ENCODE measurements at regions not wholly inside any gene's neighbourhood (a gene's known extent, or its start where the extent isn't known, plus 50 kb on each side); places are given as distances from the start of the nearest gene placed in this dataset.

DNA sequence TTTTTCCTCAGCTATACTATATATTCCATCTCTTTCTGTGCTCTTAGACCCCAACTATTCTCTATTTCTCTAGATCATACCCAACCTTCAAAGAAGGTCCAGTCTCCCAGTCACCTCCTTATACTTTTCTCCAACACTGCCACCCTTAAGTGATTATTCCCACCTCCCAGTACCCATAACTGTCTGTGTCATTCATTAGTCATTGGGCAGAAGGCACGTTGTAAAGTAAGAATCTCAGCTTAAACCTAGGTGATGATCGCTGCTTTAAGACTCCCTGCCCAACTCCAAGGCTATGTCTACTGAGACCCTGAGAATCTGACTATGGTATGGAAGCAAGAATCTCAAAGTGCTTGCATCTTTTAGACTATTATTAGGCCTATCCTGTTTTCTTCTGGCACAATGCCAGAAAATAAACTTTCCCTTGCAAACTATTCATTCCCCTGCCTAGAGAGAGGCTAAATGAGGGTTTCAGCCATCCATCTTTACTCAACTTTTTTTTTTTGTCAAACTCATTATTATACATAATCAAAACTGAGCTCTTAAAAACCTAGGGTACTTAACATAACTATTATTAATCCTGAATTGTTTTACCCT is 174.3 kb upstream of the DPT start:
- DNase-seq (ENCODE audit: low spot score), result no peak
- in situ Hi-C loops (cut with MboI; ENCODE audit: low sequenced_read_pairs, unreplicated experiment), result no loop called here

DNA sequence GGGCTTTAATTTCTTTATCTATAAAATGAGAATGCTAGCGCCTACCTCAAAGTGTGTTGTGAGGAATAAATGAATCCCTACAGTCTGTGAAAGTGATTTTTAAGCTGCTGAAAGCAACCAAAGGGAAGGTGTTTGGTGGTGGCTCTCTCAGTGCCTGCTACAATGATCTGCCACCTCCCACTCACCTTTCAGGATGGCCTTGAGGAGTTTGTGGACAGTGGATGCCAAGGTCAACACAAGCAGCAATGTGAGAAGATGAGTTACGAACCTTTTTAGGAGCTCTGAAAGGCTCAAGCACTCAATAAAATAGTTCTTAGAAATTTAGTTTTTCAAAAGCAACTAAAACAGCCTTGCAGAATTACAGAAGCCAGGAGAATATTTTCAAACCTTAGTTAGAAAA is 176.6 kb upstream of the DPT start:
- DNase-seq (ENCODE audit: low spot score), result no peak
- TF ChIP-seq, protein P1, sequence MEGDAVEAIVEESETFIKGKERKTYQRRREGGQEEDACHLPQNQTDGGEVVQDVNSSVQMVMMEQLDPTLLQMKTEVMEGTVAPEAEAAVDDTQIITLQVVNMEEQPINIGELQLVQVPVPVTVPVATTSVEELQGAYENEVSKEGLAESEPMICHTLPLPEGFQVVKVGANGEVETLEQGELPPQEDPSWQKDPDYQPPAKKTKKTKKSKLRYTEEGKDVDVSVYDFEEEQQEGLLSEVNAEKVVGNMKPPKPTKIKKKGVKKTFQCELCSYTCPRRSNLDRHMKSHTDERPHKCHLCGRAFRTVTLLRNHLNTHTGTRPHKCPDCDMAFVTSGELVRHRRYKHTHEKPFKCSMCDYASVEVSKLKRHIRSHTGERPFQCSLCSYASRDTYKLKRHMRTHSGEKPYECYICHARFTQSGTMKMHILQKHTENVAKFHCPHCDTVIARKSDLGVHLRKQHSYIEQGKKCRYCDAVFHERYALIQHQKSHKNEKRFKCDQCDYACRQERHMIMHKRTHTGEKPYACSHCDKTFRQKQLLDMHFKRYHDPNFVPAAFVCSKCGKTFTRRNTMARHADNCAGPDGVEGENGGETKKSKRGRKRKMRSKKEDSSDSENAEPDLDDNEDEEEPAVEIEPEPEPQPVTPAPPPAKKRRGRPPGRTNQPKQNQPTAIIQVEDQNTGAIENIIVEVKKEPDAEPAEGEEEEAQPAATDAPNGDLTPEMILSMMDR (IDR thresholded peaks at IDR 0.05; ENCODE audit: borderline replicate concordance, control extremely low read depth, extremely low read depth, insufficient read depth, missing control alignments), result no peak
- in situ Hi-C loops (cut with MboI; ENCODE audit: low sequenced_read_pairs, unreplicated experiment), result no loop called here

More for the DNA sequence above, 174.3 kb upstream of the DPT start:
- TF ChIP-seq, protein P1 (IDR thresholded peaks at IDR 0.05; ENCODE audit: borderline replicate concordance, control extremely low read depth, extremely low read depth, insufficient read depth, missing control alignments), result no peak

DNA sequence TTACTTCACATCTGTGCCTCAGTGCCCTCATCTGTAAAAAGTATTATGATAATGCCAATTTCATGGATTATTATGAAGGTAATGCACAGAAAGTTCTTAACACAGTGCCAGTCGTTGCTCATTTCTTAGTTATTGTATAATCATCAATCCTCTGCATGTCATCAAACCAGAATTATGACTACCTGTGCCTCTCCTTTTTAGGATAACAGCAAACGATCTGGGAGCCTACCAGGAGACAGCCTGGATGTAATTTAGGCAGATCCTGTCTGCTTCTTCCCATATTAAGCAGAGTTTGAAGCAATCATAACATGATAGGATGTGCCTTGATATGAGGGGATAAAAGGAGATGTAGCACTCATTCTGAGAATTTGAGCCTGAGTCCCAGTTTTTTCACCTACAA is 177.4 kb upstream of the DPT start:
- in situ Hi-C loops (cut with MboI; ENCODE audit: low sequenced_read_pairs, unreplicated experiment), result no loop called here
- DNase-seq (ENCODE audit: low spot score), result no peak
- TF ChIP-seq, protein P1 (IDR thresholded peaks at IDR 0.05; ENCODE audit: borderline replicate concordance, control extremely low read depth, extremely low read depth, insufficient read depth, missing control alignments), result no peak

DNA sequence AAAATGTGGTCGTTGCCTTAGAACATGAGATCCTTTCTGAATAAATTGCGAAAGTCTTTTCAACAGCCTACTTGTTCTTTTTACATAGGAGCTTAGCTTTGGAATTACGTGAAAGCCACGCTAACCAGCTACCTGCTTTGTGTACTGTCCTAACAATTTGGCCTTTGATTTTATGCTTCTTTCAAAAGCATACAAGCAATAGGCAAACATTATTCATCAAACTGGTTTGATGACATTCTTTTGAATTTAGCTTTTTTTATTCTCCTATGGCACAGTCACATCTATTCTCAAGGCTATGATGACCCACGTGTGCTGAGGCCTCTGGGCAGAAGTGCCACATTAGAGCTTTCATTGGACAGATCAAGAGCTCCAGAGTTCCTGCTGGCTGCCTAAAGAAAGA is 178.0 kb upstream of the DPT start:
- in situ Hi-C loops (cut with MboI; ENCODE audit: low sequenced_read_pairs, unreplicated experiment), result no loop called here
- no peak for DNase-seq (ENCODE audit: low spot score)
- TF ChIP-seq, protein P1 (IDR thresholded peaks at IDR 0.05; ENCODE audit: borderline replicate concordance, control extremely low read depth, extremely low read depth, insufficient read depth, missing control alignments), result no peak

DNA sequence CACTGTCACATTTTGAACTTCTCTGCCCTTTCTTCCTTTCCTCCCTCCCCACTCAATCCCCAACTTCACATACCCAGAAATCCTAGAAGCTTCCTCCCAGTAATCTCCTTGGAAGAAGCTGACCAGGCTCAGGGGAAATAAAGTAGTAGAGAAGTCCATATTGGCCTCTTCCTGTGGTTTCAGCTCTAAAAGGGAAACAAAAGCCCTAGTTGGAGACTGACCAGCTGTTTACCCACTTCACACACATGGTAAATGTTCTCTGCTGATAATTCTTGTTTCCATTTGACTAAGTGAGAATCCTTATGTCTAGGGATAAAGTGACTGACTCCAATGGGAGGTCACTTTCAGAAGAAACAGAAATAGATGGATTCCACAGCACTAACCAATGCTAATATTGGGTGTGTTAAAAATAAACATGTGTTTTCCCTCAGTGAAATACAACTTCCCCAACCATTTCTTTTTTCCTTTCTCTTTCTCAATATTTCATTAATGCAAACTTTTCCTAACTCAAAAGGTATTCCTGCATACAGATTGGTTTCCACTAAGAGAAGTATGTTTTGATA is 178.9 kb upstream of the DPT start:
- TF ChIP-seq, protein P1 (IDR thresholded peaks at IDR 0.05; ENCODE audit: borderline replicate concordance, control extremely low read depth, extremely low read depth, insufficient read depth, missing control alignments), result no peak
- DNase-seq (ENCODE audit: low spot score), result no peak
- in situ Hi-C loops (cut with MboI; ENCODE audit: low sequenced_read_pairs, unreplicated experiment), result no loop called here

DNA sequence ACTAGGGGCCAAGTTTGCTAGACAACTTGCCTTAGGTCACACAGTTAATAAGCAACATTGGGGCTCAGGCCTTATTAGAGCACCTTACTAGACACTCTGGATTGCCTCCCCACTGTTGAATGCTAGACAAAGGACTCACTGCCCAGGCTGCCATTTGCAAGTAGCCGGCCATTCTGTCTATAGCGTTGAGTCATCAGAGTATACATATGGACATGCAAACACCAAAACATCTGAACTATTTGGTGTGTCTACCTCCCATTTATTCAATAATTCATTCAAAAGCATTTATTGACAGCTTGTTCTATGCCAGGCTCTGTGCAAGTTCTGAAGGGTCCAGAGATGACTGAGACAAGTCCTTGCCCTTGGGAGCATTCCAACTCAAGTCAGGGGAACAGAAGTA is 181.4 kb upstream of the DPT start:
- TF ChIP-seq, protein P1 (IDR thresholded peaks at IDR 0.05; ENCODE audit: borderline replicate concordance, control extremely low read depth, extremely low read depth, insufficient read depth, missing control alignments), result no peak
- DNase-seq (ENCODE audit: low spot score), result no peak
- in situ Hi-C loops (cut with MboI; ENCODE audit: low sequenced_read_pairs, unreplicated experiment), result no loop called here
